NCI-H460 (cell line): ENCODE measurements at regions not wholly inside any gene's neighbourhood (a gene's known extent, or its start where the extent isn't known, plus 50 kb on each side); places are given as distances from the start of the nearest gene placed in this dataset.

ENCODE experiments used
- DNase-seq: peaks from one replicate; pipeline ENCODE4 v3.0.0-alpha.2; 2016; ENCODE audit warnings: low read depth; ENCODE audit errors: extremely low read depth

DNA sequence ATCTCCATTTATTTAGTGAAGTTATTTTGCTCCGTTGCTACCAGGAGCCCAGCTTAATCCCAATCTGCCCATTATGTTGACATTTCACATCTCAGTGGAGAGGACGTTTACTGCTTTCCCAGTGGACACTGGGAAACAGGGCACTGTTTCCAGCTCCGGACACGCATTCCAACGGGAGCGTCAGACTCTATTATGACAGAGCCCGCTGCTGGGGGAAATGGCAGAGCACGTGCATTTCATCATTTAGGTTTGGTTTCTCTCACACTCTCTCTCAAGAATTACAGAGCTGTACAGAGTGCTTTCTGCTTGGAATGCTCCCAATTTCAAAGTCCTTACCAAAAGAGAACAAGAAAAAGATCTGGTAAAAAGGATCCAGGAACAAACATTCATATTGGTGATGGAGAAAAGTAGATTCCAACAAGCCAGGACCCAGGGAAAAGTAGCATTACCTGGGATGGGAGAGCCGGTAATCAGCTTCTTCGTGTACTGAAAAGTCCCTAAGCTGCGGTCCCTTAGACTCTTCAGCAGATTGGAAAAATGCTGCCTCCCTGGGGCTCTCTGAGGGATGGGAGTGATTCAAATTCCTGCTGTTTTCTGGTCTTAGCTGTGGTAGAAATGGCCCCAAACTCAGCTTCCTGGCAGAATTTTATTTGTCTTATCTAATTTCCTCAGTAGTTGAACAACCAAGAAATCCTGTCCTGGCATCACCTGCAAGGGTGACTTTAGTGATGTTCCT lies 136.0 kb upstream of the THBS1 start:
- no peak for DNase-seq

DNA sequence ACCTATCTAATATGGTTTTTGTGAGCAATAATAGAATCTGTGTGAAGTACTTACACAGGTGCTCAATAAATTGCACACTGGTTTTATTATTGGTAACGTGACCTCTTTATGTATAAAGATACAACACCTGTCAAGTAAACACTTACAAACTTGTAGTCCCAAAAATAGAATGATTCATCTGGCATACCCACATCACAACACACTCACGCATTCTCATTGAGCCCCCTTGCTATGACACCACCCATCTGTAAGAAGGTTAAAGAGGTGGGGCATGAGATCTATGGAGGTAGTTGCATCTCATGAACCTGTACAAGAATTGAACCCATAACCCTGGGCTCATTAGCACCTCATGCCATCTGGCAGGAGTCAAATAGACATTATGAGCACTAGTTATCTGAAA lies 134.9 kb upstream of the THBS1 start:
- no peak for DNase-seq

DNA sequence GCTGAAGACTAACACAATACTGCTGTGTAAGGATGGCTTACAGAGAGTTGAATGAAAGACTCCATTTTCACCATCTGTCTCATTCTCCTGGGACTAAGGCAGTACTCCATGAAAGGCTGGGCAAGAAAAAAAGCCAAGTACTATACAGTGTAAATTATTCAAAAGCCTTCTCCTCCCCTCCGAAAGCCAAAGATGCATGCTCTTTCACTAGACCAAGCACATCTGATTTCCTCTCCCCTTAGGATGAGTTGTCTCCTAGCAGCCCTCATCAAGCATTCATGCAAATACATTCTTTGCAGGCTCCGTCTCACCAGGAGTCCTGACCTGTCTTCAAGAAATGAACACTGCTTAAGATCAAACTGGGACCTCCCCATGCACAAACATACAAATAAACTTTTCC lies 133.5 kb upstream of the THBS1 start:
- no peak for DNase-seq

DNA sequence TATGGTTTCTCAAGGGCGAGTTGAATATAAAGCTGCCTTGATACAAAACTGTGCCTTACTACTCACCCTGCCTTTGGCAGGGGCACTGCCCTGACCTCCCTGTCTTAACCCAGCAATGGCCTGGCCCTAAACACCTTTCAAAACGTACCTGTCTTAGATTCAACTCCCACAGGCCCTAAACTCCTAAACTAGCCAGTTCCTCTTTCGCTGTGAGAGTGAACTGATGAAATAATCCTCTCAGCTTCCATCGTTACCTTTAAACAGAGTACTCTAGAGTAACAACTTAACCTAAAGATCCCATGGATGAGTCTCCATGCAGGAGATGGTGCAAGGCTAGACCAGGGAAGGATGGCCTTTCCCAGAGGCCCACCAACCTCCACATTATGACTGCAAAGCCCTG lies 133.0 kb upstream of the THBS1 start:
- DNase-seq, result no peak

DNA sequence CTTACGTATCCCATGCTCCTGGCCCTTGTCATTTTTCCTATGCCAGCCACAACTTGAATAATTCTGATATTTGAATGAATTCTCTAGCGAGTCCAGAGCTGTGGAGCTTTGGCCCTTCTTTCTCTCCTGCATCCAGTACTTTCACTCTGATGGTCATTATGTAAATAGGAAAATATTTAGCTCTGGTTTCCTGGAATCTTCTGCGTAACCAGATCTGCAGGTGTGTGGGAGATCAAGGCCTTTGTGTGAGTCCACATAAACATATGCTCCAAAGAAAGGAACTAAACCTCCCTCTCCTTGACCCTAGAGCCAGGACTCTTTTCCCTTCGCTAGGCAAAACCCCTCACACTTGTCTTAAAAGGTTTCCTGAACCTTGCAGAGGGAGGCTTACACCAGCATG lies 132.5 kb upstream of the THBS1 start:
- DNase-seq, result no peak

DNA sequence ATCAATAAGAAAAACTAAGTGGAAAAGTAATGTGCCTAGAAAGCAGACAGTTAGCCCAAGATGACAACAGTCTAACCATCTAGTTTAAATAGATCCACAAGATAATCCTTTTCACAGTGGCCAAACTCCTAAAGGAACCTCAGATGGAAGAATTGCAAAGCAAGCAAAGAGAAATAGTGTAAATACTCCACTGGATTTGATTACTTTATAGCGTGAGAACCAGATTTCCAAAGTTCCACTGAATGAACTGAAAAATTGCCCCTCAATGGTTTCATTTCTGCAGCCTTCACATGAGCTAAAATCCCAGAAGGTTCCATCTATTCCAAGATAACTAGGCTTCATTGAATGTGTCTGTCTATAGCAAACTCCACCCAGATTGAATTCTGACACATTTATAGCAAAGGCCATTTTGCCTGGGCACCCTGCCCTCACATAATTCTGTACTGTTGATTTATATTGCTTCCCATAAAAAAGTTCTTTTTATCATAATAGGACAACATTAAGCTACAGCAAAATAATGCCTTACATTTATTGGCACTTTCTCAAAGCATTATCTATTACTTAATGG lies 129.7 kb upstream of the THBS1 start:
- no peak for DNase-seq

DNA sequence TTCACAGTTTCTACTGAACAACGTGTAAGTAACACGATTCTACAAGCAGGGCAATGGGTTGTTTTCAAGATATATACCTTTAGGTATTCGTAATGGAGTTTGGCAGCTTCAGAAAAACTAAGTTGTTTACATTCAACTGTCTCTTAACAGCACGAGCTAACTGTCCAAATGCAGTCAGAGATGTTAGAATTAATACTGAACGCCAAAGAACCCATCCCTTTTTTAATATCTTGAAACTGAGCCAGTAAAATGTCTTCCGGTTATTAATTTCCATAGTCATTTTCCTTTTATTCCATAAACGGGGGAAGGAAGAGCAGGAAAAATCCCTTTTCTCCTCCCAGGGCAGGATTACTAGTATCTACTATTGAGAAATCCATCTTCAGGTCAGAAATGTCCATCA lies 129.0 kb upstream of the THBS1 start:
- DNase-seq, result no peak

DNA sequence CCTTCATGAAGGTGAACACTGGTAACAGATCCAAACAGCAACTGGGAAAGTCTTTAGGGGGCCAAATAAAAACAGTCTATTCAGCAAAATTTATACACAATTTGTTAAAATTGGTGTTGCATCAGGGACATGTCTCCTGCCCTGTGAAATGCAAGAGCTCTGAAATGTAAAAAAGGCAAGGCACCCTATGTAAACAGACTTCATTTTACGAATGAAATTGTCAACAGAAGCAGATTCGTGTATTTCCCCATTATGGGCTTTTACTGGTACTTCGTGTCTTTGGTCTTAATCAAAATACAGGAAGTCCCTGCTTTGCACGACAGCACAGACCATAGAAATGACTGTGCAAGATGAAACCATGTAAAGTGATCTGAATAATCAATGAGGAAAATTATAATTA lies 127.3 kb upstream of the THBS1 start:
- no peak for DNase-seq

DNA sequence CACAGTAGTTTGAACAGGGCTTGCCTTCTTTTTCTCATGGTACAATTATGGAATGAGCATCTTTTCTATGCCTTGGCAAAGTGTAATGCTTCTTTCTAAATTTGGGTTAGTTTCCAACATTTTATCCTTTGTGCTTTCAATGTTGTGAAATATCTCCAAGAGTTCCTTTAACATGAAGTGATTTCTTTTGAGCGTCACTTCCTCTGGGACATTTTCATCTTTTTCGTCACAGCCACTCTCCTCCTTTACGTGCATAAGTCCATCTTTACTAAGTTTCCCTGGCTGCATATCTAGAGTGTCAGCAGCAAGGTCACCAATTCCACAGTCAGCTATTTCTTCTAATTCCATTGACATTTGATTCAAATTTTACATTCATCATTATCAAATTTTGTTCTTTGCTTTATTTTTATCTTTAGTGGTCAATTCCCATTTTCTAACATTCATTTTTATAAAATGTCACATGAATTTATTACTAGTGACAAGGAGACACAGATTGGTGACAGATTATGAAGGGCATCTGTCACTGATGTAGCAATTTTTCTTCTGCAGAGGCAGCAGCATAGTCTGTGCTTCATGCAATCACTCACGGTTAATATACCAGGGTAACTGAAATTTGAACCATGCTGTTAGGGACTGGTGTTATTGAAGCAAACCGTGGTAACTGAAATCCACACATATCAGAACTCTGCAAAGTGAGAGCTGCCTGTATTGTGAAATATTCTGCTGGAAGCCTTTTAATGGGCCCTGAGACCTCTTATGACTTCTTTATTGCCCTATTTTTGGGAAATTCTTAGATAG lies 126.5 kb upstream of the THBS1 start:
- no peak for DNase-seq

DNA sequence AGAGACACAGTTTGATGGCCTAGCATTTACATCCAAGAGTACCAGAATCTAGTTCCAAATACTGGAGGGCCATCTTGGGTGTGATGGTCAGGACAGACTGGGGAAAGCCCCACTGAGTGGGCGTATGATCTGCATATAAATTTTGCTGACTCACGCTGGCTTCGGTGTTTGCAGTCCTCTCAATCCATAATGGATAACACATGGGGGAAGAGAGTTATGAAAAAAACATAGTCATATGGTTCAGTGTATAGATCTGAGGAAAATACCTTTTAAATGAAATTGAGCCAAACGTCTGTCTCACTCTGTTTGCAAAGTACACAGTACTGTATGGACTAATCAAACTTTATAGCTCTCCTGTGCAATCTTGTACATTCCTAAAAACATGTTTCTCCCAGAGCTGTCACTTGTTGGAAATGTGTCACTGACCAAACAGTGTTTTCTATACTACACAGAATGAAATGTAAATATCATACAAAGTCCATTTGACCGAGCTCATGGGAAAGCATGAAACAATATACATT lies 125.3 kb upstream of the THBS1 start:
- peak; percentile 31 for DNase-seq

DNA sequence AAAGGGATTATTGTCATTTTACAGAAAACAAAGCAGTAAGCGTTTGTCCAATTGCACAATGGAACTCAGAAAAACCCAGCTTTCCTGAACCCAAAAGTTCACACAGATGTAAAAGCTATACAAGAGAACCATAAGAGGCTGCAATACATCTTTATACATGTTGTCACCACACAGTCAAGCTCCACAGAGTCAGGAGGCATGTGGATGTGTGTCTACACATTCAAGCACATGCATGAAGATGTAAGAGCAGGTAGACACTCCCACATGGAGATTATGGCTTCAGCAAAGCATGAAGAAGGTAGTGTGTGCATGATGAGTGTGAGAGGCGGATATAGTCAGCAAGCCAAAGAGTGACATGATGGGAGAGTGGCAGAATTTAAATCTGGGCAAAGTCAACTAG lies 124.7 kb upstream of the THBS1 start:
- no peak for DNase-seq

DNA sequence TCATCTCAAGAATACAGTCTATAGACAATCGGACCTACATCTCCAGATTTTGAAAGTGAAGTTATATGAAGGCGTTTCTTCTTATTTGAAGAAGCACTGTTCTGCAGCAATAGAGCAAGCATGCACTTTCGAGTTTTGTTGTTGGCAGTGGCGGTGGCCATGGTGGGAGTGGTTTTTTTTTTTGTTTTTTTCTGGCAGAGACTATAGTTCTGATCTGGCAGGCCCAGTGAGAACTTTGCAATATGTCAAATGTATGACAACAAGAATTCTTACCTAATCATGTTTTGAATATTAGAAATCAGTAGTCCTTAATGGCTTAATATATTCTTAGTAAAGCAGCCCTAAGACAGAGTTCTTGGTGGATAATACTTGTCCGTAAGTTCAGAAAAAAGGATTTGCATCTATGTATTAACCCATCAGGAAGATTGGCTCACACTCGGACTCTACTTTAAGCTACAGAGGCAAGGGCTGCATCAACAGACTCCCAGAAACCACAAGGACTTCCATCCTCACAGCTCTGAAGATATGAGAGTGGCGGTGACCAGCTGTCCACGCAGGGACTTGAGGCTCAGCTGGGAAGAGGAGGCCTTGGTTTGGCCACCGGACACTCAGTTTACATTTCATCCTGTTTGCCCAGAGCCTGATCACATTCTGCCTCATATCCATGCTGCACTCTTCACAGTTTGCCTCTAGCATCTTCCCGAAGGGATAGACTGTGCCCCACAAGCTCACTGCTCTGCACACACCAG lies 124.1 kb upstream of the THBS1 start:
- DNase-seq, result no peak

DNA sequence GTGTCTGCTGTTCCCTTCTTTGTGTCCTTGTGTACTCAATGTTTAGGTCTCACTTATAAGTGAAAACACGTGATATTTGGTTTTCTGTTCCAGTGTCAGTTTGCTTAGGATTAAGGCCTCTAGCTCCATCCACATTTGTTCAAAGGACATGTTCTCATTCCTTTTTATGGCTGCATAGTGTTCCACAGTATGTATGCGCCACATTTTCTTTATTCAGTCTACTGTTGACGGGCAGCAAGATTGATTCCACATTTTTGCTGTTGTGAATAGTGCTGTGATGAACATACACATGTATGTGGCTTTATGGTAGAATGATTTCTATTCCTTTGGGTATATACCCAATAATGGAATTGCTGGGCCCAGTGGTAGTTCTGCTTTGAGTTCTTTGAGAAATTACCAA lies 122.7 kb upstream of the THBS1 start:
- no peak for DNase-seq

DNA sequence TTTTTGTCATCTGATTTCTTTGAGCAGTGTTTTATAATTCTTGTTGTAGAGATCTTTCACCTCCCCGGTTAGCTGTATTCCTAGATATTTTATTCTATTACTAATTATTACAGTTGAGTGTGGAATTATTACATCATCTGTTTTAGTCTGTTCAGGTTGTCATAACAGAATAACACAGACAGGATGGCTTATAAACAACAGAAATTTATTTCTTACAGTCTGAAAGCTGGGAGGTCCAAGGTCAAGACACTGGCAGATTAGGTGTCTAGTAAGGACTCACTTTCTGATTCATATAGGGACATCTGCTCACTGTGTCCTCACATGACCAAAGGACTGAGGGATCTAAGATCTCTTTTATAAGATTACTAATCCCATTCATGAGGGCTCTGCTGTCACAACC lies 121.3 kb upstream of the THBS1 start:
- DNase-seq, result no peak

DNA sequence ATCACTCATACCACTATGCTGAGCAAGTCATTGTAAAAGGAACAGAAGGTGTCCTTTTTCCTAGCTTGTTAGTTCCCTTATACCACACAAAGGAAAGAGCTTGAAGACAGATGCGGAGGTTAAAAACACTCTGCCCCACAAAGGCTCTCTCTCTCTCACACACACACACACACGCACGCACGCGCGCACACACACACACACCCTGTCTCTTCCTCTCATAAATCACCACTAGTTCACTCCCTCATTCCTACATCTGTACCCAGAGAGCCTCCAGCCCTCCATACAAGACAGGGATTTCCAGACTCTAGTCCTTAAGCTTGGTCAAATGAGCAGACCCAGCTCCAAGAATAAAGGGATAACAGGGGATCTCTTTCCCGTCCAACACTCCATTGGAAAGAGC lies 120.1 kb upstream of the THBS1 start:
- no peak for DNase-seq

DNA sequence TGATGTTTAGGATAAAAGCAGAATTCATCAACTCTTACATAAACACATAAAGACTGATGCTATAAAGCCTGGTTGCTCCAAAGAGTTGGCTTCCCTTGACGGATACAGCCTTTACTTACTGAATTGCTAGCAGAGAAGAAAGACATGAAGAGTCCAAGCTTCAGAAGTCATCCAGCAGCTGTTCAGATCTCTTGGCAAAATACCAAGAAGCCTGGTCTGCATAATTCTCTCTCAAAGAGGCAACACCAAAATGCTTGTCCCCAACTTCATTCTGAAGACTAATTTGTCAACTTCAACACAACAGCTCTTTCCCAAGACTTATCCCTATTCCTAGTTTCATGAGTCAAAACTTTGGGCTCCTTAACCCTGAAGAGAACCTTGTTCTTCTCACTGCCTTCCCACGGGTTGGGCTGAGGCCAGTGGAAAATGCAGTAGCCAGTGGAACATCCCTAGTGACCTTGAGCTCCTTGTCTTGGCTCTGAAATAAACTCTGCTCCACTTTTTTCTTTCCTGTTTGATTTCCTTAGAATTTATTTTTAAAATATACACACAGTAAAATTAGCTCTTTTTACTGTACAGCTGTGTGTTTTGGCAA lies 119.2 kb upstream of the THBS1 start:
- DNase-seq, result no peak

DNA sequence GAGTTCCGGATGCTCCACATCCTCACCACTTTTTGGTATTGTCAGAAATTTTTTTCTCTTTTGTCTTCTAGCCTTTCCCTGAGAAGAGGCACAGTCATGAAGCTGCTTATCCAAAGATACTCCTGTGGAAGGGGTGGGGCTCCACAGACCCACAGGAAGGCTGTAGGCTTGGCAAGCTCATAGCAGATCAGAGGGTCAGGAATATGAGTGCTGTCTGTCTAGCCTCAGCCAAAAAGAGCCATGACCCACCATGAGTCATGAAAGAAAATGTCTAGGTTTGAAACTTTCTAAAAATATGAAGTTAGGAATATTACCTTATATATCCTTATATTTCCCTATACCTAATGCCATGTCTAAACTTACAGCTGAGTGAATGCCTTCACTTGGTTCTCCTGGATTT lies 118.2 kb upstream of the THBS1 start:
- no peak for DNase-seq

DNA sequence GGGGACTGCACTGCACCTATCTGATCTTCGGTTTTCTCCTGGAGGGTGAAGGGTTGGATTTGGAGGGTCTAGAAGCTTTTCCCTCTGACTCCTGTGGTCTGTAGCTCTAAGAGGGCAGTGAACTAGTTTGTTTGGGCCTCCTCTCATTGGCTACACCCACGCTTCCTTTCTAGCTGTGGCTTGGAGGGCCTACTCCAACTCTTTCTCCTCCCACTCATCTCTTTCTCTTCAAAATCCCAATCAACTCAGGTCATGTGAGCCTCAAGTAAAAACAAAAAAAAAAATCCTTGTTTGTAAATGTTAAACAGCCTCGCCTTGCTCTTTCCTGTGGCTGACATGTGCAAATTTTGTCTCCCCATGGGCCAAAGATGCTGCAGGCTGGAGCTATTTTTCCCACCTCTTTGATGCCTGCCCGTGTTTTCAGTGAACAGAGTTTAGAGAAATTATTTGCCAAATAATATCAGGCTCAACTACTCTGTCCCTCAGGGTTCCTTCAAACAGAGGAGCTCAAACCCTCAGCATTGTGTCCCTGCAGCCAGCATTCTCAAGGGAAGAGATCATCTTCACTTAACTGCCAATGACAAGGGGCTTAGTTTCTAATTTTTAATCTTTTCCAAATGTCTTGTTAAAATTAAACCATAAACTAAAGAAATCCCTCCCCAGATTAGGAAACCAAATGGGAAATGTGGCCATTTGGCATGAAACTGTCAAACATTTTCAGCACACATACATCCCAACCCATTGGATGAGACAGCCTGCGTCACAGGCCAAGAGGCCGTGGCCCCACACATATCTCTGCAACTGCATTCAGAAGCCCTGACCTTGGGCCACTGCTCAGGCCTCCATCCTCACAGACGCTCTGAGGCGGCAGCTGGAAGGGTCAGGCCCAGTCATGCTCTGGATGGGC lies 114.8 kb upstream of the THBS1 start:
- no peak for DNase-seq

DNA sequence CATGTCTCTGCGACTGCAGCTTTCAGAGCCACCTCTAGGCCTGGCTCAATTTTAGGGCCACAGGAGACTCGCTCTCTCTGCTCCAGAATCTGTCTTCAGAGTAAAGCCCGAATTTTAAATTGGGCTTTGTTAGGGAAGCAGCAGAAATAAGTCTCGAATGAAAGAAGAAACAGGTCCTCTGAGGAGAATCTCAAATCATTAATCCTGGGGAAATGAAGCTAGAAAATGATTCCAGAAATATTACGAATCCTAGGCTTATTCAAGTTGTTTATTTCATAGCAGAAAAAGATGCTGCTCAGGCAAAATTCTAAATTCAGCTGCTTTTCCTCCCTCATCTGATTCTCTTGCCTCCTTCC lies 114.2 kb upstream of the THBS1 start:
- no peak for DNase-seq

DNA sequence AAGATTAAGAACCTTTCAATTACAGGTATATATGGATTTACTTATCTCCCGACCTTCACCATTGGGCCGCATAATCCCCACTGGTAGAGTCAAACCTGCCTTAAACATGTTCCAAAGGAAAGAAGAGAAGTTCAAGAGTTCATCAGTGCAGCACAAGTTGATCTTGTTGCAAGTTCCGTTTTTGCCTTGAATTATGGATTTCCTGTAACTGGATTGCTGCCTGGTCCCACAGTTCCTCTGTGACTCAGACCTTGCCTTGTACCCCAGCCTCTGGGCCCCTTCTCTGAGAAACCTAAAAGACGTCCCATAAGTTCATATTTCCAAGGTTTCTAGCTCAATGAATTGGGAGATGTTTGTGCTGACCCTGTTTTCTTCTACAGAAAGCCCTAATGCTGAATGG lies 112.5 kb upstream of the THBS1 start:
- no peak for DNase-seq
